ENCODE measurements at regions not wholly inside any gene's neighbourhood (a gene's known extent, or its start where the extent isn't known, plus 50 kb on each side); places are given as distances from the start of the nearest gene placed in this dataset.

DNA sequence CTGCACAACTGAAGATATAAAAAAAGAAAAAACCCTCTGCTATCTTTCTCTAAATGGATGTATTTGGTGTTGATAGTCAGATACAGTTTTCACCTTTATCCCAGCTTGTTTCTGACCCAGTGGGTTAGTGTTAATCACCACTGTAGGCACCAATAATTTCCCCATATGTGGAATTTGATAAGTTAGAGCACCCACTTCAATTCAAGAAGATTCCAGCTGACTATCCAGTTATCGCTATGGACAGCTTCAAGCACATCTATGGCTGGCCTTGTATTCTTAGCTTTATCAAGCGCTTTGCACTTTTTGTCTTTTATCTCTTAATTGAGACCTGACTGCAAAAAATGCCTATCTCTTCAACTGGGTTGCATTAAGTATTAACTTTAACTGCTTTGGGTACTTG, 200.4 kb downstream of the NR4A2 start:
- Histone ChIP-seq H3K9me3 (no peaks in the 10 kb centered on the region), H3K4me1 (no peaks in the 10 kb centered on the region), H3K27ac (no peak overlapping the region), H3K4me3 (no peak overlapping the region), H3K27me3 (no peaks in the 10 kb centered on the region), H3K36me3 (no peaks in the 10 kb centered on the region)
- intact Hi-C loops (cut with DNase I) = no loop called here
- TF ChIP-seq, protein P1, sequence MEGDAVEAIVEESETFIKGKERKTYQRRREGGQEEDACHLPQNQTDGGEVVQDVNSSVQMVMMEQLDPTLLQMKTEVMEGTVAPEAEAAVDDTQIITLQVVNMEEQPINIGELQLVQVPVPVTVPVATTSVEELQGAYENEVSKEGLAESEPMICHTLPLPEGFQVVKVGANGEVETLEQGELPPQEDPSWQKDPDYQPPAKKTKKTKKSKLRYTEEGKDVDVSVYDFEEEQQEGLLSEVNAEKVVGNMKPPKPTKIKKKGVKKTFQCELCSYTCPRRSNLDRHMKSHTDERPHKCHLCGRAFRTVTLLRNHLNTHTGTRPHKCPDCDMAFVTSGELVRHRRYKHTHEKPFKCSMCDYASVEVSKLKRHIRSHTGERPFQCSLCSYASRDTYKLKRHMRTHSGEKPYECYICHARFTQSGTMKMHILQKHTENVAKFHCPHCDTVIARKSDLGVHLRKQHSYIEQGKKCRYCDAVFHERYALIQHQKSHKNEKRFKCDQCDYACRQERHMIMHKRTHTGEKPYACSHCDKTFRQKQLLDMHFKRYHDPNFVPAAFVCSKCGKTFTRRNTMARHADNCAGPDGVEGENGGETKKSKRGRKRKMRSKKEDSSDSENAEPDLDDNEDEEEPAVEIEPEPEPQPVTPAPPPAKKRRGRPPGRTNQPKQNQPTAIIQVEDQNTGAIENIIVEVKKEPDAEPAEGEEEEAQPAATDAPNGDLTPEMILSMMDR (IDR thresholded peaks at IDR 0.05) = no peak
- DNase-seq (ENCODE audit: low spot score in 2 of 2) = no peak

DNA sequence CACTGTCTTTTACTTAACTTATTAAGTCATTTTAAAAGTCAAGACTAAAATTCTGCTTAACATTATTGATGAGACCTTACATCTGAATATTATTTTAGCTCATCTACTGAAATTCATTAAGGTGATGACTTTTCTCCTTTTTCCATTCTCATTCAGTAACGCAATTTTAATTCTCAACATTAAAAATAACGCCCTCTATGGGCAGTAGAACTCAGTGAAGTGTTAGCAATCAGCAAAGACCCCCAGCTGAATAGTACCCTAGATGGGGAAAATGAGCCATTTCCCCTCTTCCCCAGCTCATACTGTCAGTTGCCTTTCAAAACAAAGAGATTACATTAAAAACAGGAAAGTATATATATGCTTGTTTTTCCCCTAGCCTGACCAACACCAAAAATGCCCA, 203.3 kb downstream of the NR4A2 start:
- Histone ChIP-seq H3K27ac (no peak overlapping the region), H3K9me3 (no peaks in the 10 kb centered on the region), H3K27me3 (no peaks in the 10 kb centered on the region), H3K4me3 (no peak overlapping the region), H3K4me1 (no peaks in the 10 kb centered on the region), H3K36me3 (no peaks in the 10 kb centered on the region)
- no peak for DNase-seq (ENCODE audit: low spot score in 2 of 2)
- intact Hi-C loops (cut with DNase I) = no loop called here
- TF ChIP-seq, protein P1 (IDR thresholded peaks at IDR 0.05) = no peak

DNA sequence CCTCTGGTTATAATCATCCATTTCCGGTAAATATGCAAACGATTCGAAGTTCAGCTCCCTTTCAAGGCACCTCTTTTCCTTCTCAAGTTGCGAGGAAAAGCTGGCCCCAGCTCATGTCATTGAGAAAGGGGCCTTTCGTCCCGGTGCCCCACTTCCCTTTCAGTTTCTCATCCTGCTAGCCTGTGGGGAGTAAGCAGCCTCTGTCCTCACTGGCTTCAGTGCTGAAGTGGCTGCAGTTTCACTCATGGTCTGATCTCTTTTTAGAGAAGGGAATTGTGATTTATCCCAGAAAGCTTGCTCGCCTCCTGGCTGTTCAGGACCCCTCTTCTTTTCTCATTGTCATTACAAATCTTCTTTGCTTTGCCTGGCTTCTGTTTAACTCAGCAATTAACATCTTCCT, 207.5 kb downstream of the NR4A2 start:
- no peaks in the 10 kb centered on the region for H3K27me3 ChIP-seq
- intact Hi-C loops (cut with DNase I) = no loop called here
- H3K27ac ChIP-seq = no peak overlapping the region
- no peaks in the 10 kb centered on the region for H3K4me1 ChIP-seq
- TF ChIP-seq, protein P1 (IDR thresholded peaks at IDR 0.05) = no peak
- no peak overlapping the region for H3K4me3 ChIP-seq
- no peak for DNase-seq (ENCODE audit: low spot score in 2 of 2)
- H3K36me3 ChIP-seq = no peaks in the 10 kb centered on the region
- H3K9me3 ChIP-seq = no peaks in the 10 kb centered on the region

DNA sequence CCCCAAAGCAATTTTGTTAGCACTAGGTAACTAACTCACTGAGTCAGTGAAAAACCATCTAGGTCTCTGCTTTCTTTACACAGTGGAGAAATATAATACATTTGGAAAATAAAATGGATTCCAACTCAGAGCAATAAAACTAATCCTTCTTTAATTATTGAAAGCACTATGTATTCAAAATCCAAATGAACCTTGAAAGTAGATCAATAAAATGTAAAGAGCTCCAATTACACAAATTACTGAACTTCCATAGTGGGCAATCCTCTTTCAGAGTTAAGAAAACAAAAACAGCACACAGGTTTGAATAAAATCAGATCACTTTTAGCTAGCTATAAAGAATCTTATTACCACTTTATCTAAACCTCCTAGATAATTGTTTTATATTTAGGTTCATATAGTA, 208.1 kb downstream of the NR4A2 start:
- TF ChIP-seq, protein P1 (IDR thresholded peaks at IDR 0.05) = no peak
- intact Hi-C loops (cut with DNase I) = no loop called here
- H3K27ac ChIP-seq = no peak overlapping the region

DNA sequence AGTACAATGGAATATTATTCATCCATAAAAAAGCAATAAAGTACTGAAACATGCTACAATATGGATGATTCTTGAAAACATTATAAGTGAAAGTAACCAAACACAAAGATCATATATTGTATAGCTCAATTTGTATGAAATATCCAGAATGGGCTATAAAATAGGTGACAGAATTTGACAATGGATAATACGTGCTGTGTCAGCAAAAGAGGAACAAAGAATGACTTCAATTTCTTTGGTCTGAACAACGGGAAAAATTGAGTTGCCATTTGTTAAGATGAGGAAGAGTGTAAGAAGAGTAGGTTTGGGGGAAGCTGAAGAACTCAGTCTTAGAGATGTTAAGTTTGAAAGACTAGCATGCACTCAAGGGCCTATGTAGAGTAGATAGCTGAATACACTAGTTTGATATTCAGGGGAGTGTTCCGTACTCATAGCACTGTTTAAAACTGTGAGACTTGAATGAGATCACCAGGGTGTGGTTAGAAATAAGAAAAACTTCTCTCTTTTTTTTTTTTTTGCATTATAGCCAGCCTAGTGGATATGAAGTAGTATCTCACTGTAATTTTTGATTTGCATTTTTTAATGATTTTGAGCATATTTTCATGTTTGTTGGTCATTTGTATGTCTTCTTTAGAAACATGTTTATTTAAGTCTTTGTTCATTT, 213.6 kb downstream of the NR4A2 start:
- DNase-seq (ENCODE audit: low spot score in 2 of 2) = no peak
- no peaks in the 10 kb centered on the region for H3K4me1 ChIP-seq
- no peak overlapping the region for H3K4me3 ChIP-seq
- intact Hi-C loops (cut with DNase I) = no loop called here
- no peaks in the 10 kb centered on the region for H3K9me3 ChIP-seq
- no peak overlapping the region for H3K27ac ChIP-seq
- no peaks in the 10 kb centered on the region for H3K36me3 ChIP-seq
- no peaks in the 10 kb centered on the region for H3K27me3 ChIP-seq
- TF ChIP-seq, protein P1 (IDR thresholded peaks at IDR 0.05) = no peak

More for the DNA sequence above, 208.1 kb downstream of the NR4A2 start:
- Histone ChIP-seq H3K36me3 (no peaks in the 10 kb centered on the region), H3K4me1 (no peaks in the 10 kb centered on the region), H3K9me3 (no peaks in the 10 kb centered on the region), H3K4me3 (no peak overlapping the region), H3K27me3 (no peaks in the 10 kb centered on the region)
- no peak for DNase-seq (ENCODE audit: low spot score in 2 of 2)

DNA sequence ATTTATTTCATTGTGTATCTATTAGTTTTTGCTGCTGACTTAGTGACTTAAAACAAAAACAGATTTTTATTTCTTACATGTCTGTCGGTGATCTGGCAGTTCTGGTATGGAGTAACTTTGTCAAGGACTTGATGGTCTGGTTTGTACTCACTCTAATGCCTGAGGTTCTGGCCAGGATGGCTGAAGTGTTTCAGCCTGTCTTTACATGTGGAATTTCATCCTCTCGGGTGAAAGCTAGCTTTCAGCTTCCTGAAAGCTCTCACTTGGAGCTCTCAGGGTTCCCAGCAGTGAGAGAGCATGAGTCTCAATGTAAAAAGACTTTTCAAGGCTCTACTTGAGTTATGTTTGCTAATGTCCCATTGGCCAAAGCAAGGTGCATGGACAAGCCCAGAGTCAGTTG, 216.4 kb downstream of the NR4A2 start:
- no peaks in the 10 kb centered on the region for H3K4me1 ChIP-seq
- H3K36me3 ChIP-seq = no peaks in the 10 kb centered on the region
- H3K9me3 ChIP-seq = no peaks in the 10 kb centered on the region
- no peak overlapping the region for H3K4me3 ChIP-seq
- no peaks in the 10 kb centered on the region for H3K27me3 ChIP-seq
- intact Hi-C loops (cut with DNase I) = no loop called here
- no peak for DNase-seq (ENCODE audit: low spot score in 2 of 2)
- no peak overlapping the region for H3K27ac ChIP-seq
- TF ChIP-seq, protein P1 (IDR thresholded peaks at IDR 0.05) = no peak
